Left lobe of liver (tissue), 2 donors: ENCODE measurements at regions not wholly inside any gene's neighbourhood (a gene's known extent, or its start where the extent isn't known, plus 50 kb on each side); places are given as distances from the start of the nearest gene placed in this dataset.
A peak's percentile ranks its signal among the peaks of the same experiment; 100 is the strongest.
"Not testable (repeated sequence)": the region's sequence is repeated elsewhere in the genome, so short reads cannot be mapped to it uniquely, and the experiment has no call there.

ENCODE experiments used
- ATAC-seq: fragments of 200-7000 bp; cut with Tn5 transposase; one replicate; pipeline ENCODE4 v1.9.1; 2020; ENCODE audit warnings: mild to moderate bottlenecking, moderate library complexity
- DNase-seq: peaks from one replicate; pipeline ENCODE4 v3.0.0-alpha.2; 2020; ENCODE audit warnings: low spot score
- donor health status: DM: no; HTN: no; CAD: no; lungs with moderate emphysema.
- donor health status: DM: no; HTN: yes; CAD: no.

DNA sequence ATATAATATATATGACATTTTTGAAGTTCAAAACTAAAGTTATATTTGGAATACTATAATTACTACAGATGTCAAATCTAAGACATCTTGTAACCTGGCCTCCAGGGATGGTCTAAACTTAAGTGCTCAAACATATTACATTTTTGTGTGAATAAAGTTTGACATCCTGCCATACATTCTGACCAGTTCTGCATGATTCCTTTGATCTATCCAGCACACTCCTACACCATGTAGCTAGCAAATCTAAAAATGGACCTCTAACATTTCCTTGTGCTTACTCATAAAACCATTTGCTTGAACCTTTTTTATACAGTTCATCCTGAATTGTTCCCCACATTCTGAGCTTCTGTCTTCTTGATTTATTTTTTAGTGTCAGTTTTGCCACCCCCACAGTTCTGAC is 294.3 kb upstream of the ZNF804A start:
- no peak for DNase-seq

DNA sequence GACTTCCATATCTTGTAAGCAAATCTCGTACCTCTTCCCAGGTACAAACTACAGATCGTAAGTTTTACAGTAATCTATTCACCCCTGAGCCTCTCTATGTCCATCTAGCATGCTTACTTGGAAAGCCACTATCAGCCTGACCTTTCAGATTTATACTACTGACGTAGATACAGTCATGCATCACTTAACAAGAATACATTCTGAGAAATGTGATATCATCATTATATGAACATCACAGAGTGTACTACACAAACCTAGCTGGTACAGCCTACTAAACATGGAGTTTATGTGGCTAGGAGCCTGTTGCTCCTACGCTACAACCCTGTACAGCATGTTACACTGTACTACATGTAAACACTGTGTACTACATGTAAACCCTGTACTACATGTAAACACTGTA is 293.2 kb upstream of the ZNF804A start:
- ATAC-seq = no peak
- no peak for DNase-seq

More for the DNA sequence above, 294.3 kb upstream of the ZNF804A start:
- ATAC-seq = no peak

DNA sequence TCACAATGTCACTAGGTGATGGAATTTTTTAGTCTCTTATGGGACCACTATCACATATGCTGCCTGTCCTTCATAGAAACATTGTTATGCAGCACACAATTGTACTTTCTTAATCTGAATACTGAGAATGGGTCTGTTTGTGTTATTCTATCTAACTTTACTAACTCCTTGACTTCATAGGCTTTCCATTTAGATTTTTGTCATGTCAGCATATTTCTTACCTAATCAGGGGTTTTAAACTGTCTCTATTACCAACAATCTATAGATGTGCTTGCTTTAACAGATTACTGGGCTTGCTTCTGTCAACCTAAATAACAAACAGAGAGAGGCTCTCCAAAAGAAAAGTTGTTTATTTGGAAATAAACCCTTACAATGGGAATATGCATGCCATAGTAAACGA is 289.6 kb upstream of the ZNF804A start:
- ATAC-seq = no peak
- no peak for DNase-seq

DNA sequence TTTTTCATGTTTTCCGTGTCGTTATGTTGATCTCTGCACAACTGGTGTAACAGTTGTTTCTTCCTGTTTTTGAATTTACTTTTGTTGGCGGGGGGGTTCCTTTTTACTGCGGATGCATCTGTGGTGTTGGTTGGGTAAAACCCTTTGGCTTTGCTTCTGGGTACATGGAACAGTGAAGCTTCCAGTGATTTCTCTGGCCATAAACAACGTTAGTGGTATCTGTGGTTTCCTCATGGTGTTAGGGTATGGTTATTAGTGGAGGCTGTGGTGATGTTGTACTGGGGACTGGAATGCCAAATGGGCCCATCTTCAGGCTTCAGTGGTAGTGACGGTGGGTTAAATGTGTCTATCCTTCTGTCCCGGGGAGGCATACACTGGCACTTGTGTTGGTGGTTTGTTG is 285.4 kb upstream of the ZNF804A start:
- DNase-seq = no peak
- ATAC-seq = no peak

DNA sequence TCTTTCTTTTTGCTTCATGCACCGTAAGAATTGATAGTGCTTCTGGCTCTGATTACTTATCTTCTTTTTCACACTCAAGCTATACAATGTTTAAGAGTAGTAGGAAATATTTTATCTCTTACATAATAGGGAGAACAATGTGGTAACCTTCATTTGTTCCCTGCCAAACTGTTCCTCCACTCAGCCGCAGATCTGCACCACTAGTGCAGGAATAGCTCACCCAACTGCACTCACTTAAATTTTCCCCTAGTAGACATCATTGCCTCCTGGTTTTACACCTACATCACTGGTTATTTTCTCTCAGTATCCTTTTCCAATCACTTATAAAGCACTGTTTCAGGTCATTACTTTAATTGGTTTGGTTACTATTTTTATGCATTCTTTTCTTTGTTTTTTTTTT is 283.5 kb upstream of the ZNF804A start:
- no peak for ATAC-seq
- no peak for DNase-seq

DNA sequence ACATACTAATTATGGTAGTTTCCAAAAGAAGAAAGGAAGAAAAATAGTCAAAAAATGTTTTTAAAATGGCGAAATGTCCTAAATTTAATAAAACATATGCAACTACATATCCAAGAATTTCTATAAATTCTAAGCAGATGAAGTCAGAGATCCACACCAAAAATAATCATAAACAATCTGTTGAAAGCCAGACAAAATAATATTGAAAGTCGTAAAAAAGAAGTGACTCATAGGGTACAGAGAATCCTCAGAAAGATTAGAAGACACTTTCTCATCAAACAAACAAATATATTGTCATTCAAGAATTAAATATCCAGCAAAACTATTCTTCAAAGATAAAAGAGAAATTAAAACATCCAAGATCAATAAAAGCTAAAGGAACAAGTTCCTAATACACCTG is 281.4 kb upstream of the ZNF804A start:
- ATAC-seq (no peak), DNase-seq (no peak)

DNA sequence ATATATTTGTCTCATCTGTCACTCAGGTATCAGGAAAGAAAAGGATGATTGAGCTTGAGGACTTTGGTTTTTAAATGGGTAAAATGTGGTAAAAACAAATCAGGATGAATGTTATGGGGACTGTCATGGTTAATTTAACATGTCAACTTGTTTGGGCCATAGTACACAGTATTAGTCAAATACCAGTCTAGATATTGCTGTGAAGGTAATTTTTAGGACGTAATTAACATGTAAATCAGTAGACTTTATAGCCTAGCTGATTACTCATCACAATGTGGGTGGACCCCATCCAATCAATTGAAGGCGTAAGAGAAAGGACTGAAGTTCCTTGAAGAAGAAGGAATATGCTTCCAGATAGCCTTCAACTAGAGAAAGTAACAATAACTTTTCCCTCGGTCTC is 275.7 kb upstream of the ZNF804A start:
- ATAC-seq (no peak), DNase-seq (no peak)

DNA sequence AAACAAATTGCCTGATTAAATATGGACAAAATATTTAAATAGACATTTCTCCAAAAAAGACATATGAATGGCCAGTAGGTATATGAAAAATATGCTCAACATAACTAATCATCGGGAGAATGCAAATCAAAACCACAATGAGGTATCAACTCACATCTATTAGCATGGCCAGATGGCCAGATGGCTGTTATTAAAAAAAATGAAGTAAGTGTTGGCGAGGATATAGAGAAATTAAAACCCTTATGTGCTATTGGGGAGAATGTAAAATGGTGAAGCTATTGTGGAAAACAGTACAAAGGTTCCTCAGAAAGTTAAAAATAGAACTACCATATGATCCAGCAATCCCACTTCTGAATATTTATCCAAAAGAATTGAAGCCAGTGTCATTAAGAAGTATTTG is 272.3 kb upstream of the ZNF804A start:
- ATAC-seq (no peak), DNase-seq (no peak)

DNA sequence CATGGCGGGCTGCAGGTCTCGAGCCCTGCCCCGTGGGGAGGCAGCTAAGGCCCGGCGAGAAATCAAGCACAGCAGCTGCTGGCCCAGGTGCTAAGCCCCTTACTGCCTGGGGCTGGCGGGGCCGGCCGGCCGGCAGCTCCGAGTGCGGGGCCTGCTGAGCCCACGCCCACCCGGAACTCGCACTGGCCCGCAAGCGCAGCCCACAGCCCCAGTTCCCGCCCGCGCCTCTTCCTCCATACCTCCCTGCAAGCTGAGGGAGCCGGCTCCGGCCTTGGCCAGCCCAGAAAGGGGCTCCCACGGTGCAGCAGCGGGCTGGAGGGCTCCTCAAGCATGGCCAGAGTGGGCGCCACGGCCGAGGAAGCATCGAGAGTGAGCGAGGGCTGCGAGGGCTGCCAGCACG is 270.5 kb upstream of the ZNF804A start:
- ATAC-seq, DNase-seq: not testable (repeated sequence)

DNA sequence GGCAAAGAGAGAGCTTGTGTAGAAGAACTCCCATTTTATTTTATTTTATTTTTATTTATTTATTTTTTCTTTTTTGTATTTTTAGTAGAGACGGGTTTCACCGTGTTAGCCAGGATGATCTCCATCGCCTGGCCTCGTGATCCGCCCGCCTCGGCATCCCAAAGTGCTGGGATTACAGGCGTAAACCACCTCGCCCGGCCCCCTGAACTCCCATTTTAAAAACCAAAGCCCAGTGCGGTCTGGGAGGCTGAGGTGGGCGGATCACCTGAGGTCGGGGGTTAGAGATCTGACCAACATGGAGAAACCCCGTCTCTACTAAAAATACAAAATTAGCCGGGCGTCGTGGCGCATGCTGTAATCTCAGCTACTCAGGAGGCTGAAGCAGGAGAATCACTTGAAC is 267.8 kb upstream of the ZNF804A start:
- ATAC-seq, DNase-seq: not testable (repeated sequence)

DNA sequence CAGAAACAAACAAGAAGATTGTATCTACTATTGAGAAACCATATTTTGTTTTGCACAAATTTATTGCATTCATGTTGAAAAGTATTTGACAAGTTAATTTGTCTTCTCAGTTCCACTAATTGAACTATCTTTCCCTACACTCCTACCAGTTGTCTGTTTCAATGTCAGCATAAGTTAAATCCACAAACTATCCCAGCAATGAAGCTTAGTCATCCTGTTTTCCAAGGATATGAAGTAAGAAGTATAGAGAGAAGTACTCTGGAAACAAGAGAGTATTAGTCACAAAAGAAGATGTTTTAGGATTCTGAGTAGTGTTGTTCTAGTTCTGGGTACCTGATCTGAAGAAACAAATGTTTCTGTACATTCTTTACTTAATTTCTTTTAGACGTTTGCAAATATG is 261.6 kb upstream of the ZNF804A start:
- DNase-seq (no peak), ATAC-seq (no peak)

DNA sequence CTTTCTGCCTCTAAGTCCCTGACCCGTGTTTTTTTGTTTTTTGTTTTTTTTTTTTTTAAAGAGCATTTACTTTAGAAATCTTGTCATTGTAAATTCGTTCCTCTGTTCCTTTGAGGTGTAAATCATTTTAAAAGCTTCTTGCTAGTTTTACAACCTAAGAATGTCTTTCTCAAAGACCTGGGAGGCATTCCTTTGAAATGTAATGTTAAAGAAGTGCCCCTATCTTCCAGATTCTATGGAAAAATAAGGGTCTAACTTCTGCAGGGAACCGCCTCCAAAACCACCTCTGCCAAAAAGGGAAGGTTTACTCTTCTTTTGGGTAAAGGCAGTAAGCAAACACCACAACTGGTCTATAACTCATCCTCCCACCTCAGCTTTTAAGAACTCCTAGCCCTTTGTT is 259.6 kb upstream of the ZNF804A start:
- ATAC-seq = no peak
- no peak for DNase-seq

DNA sequence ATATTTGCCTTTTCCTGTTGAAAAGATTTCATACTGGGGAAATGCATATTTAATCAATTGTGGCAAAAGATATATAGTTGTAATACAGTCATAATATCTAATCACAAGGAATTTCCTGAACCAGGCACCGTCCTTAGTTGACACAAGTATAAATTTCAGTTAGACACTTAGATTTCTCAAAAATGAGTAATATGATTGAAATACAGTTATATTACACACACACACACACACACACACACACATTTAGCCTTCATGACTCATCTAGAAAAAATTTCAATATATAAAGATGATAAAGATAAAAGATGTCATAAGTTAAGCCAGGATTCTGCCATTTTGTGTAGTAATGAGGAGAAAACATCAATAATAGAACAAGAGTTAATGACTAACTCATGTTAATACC is 258.4 kb upstream of the ZNF804A start:
- DNase-seq = no peak
- no peak for ATAC-seq

DNA sequence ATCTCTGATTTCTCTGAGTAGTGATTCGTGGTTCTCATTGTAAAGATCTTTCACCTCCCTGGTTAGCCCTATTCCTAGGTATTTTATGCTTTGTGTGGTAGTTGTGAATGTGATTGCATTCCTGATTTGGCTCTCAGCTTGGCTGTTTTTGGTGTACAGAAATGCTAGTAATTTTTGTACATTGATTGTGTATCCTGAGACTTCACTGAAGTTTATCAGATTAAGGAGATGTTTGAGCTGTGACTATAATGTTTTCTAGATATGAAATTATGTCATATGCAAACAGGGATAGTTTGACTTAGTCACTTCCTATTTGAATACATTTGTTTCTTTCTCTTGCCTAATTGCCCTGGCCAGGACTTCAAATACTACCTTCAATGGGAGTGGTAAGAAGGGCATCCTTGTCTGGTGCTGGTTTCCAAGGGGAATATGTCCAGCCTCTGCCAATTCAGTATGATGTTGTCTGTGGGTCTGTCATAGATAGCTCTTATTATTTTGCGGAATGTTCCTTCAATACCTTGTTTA is 251.9 kb upstream of the ZNF804A start:
- DNase-seq (no peak), ATAC-seq (no peak)

DNA sequence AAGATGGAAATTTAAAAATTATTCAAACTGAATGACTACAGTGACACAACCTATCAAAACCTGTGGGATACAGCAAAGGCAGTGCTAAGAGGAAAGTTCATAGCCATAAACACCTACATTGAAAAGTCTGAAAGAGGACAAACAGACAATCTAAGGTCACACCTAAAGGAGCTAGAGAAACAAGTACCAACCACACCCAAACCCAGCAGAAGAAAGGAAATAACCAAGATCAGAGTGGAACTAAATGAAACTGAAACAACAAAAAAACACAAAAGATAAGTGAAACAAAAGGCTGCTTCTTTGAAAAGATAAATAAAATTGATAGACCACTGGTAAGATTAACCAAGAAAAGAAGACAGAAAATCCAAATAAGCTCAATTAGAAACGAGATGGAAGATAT is 247.2 kb upstream of the ZNF804A start:
- DNase-seq (no peak), ATAC-seq (no peak)

DNA sequence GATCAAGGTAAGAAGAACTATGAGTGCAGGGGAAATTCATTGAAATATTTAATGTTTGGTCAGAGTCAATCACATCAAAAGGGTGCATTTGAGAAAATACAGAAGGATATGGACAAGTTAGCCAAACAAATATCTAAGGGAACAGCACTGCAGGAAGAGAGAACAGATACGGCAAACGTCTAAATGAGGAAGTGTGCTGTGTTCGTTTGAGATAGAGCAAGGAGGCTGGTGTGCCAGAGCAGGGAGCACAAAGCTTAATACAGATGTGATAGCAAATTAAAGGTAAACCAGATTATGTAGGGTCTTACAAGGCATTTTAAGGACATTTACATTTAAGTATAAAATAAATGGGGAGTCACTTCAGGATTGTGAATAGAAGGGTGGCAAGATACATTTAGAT is 241.3 kb upstream of the ZNF804A start:
- no peak for ATAC-seq
- no peak for DNase-seq

DNA sequence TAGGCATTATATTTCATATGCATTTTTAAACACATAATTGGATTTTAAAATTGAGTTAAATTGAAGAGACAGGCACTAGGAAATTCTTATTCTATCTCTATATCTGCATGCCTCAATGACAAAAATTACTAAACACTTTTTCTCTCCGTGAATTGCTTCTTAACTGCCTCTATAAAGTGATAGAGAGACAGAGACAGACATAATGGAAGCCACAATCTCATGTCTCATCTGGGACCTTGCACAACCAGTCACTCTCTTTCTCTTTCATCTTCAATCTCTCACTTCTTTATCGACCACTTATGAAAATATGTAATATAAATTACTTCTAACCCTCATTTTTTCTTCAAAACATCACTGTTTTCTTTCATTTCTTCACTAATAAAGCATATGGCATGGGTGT is 238.9 kb upstream of the ZNF804A start:
- ATAC-seq = no peak
- no peak for DNase-seq

DNA sequence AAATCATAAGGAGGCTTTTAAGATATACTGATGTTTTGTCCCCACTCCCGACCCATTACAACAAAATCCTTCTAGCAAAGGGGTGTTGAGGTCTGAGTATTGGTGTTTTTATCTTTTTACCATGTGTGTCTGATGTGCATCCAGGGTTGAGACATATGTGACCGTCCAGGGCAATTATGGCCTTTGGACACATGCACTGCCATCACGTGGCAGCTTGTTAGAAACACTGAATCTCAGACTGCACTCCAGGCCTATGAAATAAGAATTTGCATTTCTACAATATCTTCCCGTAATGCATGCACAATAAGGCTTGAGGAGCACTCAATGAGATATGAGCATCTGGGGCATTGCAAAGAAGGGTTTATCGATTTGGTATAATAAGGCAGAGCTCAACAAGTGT is 235.1 kb upstream of the ZNF804A start:
- DNase-seq (no peak), ATAC-seq (peak; percentile 88)

DNA sequence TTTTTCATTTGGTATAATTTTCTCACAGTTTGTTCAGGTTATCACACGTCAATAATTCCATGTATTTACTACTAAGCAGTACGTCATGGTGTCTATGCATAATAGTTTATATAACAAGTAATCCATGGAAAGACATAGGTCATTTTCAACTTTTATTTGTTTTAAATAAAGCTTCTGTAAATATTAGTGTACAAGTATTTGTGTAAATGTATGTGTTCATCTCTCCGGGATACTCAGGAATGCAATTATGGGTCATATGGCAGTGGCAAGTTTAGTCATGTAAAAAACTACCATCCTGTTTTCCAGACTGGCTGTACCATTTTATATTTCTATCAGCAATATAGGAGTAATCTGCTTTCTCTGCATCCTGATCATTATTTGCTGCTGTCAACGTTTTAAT is 231.1 kb upstream of the ZNF804A start:
- DNase-seq (no peak), ATAC-seq (no peak)

DNA sequence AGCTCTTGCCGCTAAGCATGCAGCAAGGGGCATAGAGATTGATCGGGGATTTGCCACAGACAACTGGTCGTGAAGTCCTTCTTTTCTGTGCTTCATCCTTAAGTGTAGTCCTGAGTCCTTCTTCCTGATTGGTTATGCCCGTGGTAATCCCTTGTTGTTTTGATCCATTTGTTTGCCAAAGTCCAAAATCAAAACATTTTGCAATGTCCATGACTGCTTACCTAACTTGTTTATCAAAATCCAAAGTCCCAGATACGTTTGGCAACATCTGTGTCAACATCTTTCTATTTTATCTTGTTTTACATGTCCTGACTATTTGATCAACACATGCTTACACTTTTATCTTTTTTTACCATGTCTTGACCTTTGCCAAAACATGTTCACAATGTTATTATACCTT is 229.0 kb upstream of the ZNF804A start:
- ATAC-seq = peak; percentile 89
- DNase-seq = peak; percentile 46

DNA sequence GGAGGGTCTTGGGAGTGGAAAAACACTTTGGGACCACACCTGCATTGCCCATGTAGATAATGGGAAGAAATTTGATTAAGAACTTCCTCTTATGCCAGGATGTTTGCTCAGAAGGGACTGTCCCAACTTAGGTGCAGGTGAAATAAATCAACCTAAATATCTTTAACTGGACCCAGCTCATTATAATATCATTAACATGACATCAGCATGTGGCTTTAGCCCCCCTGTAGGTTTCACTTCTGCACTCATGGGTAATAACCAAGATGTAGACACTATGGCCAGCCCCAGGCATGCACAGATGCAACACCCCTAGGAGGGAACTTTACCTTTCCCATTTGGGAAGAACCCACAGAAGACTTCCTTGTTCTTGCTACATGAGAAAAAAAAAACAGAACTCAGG is 227.4 kb upstream of the ZNF804A start:
- no peak for ATAC-seq
- no peak for DNase-seq

DNA sequence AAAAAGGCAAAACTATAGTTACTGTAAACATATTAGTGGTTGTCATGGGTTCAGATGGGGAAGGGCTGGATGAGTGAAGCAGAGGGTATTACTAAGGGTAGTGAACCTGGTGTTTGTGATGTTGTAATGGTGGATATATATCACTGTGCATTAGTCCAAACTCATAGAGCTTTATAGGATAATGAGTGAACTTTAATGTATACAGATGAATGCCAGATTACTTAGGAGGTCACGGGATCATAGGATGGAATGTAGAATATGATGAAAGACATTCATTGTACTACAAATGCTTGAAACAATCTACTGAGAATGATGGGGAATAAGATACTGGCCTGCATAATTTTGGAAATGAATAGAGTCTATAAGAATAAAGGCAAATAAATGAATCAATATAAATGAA is 226.7 kb upstream of the ZNF804A start:
- DNase-seq (no peak), ATAC-seq (no peak)

DNA sequence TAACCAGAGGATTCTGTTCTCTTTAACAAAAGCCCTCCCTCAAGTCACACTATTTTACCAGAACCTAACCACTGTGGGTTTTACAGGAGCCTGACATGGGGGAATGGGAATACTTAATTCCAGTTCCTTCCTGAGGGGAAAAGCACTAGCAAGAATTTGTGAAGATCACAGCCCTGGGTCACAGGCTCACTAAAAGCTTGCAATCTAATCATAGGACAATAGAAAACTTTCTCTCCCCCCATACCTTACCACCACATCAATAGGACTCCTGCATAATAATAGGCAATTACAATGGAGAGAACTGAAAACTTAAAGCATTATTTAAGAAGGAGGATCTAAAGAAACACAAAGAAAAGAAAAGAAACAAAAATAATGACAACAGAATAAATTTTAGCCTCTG is 225.8 kb upstream of the ZNF804A start:
- ATAC-seq (no peak), DNase-seq (no peak)

DNA sequence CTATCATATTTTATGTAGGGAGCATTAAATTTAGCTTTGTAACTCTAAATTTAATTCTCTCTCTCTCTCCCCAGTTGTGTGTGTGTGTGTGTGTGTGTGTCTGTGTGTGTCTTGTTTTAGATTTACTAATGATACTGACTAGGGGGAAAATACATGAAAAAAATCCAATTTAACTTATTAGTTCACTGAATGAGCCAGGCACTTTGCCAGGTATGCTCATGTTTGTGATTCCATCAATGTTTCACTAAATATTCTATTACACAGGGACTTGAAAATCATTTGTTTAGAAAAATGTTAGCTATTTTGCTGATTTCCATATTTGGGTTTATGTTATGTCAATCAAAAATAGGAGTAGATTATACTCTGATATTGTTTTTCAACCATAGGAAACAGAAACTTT is 203.7 kb upstream of the ZNF804A start:
- DNase-seq (no peak), ATAC-seq (peak; percentile 33)
